ENCODE measurements at regions not wholly inside any gene's neighbourhood (a gene's known extent, or its start where the extent isn't known, plus 50 kb on each side); places are given as distances from the start of the nearest gene placed in this dataset.

- Mint-ChIP-seq H3K27ac (ENCODE audit: unreplicated experiment) (no peak overlapping the region), H3K36me3 (ENCODE audit: insufficient read depth, unreplicated experiment) (no peaks in the 10 kb centered on the region), H3K4me3 (ENCODE audit: unreplicated experiment) (no peak overlapping the region), H3K27me3 (ENCODE audit: insufficient read depth, unreplicated experiment) (peaks cover 9% of the 10 kb centered on the region), H3K4me1 (ENCODE audit: low read depth, unreplicated experiment) (no peaks in the 10 kb centered on the region), H3K9me3 (ENCODE audit: unreplicated experiment) (no peaks in the 10 kb centered on the region)
- Histone ChIP-seq H3K9me3 (no peaks in the 10 kb centered on the region), H3K27me3 (replicated peaks; ENCODE audit: control insufficient read depth, insufficient read depth, low read length) (no peaks in the 10 kb centered on the region), H3K4me1 (no peaks in the 10 kb centered on the region), H3K4me3 (ENCODE audit: low read depth, low read length) (no peak overlapping the region), H3K36me3 (ENCODE audit: control insufficient read depth, insufficient read depth, low read length) (no peaks in the 10 kb centered on the region)
- intact Hi-C loops (cut with micrococcal nuclease; ENCODE audit: unreplicated experiment), result no loop called here
- CTCF ChIA-PET, result no interaction called here
- BruUV-seq (replicated peaks), result no TSS peak
- DNase-seq, result no peak
- POLR2A ChIA-PET, result no interaction called here
- no peak for TF ChIP-seq CTCF (IDR thresholded peaks at IDR 0.05; ENCODE audit: insufficient read depth in 1 of 2, low read depth in 1 of 2, low read length in 1 of 2, severe bottlenecking in 1 of 2, unreplicated experiment in 1 of 2)
Observed at GRCh38 chrX:22366906-22367305, 94.2 kb downstream of the CBLL2 start.

- CTCF ChIA-PET, result no interaction called here
- H3K36me3 ChIP-seq (ENCODE audit: control insufficient read depth, insufficient read depth, low read length), result no peaks in the 10 kb centered on the region
- H3K4me3 Mint-ChIP-seq (ENCODE audit: unreplicated experiment), result no peak overlapping the region
- no peak overlapping the region for H3K4me3 ChIP-seq (ENCODE audit: low read depth, low read length)
- no TSS peak for BruUV-seq (replicated peaks)
- no peaks in the 10 kb centered on the region for H3K4me1 Mint-ChIP-seq (ENCODE audit: low read depth, unreplicated experiment)
- no peaks in the 10 kb centered on the region for H3K9me3 ChIP-seq
- DNase-seq, result no peak
- no peaks in the 10 kb centered on the region for H3K4me1 ChIP-seq
- intact Hi-C loops (cut with micrococcal nuclease; ENCODE audit: unreplicated experiment), result no loop called here
- H3K27me3 ChIP-seq (replicated peaks; ENCODE audit: control insufficient read depth, insufficient read depth, low read length), result no peaks in the 10 kb centered on the region
- no peak overlapping the region for H3K27ac Mint-ChIP-seq (ENCODE audit: unreplicated experiment)
- TF ChIP-seq CTCF (IDR thresholded peaks at IDR 0.05; ENCODE audit: insufficient read depth in 1 of 2, low read depth in 1 of 2, low read length in 1 of 2, severe bottlenecking in 1 of 2, unreplicated experiment in 1 of 2), result no peak
- H3K9me3 Mint-ChIP-seq (ENCODE audit: unreplicated experiment), result no peaks in the 10 kb centered on the region
- no peaks in the 10 kb centered on the region for H3K36me3 Mint-ChIP-seq (ENCODE audit: insufficient read depth, unreplicated experiment)
- peaks cover 6% of the 10 kb centered on the region for H3K27me3 Mint-ChIP-seq (ENCODE audit: insufficient read depth, unreplicated experiment)
- POLR2A ChIA-PET, result no interaction called here
Observed at GRCh38 chrX:22373094-22373493, 100.4 kb downstream of the CBLL2 start.

GRCh38 chrX:22373766-22374165 is 101.1 kb downstream of the CBLL2 start:
- POLR2A ChIA-PET, result no interaction called here
- Histone ChIP-seq H3K9me3 (no peaks in the 10 kb centered on the region), H3K36me3 (ENCODE audit: control insufficient read depth, insufficient read depth, low read length) (no peaks in the 10 kb centered on the region), H3K4me1 (no peaks in the 10 kb centered on the region), H3K4me3 (ENCODE audit: low read depth, low read length) (no peak overlapping the region), H3K27me3 (replicated peaks; ENCODE audit: control insufficient read depth, insufficient read depth, low read length) (no peaks in the 10 kb centered on the region)
- CTCF ChIA-PET, result no interaction called here
- Mint-ChIP-seq H3K27me3 (ENCODE audit: insufficient read depth, unreplicated experiment) (peaks cover under 1% of the 10 kb centered on the region), H3K9me3 (ENCODE audit: unreplicated experiment) (no peaks in the 10 kb centered on the region), H3K27ac (ENCODE audit: unreplicated experiment) (no peak overlapping the region), H3K4me1 (ENCODE audit: low read depth, unreplicated experiment) (no peaks in the 10 kb centered on the region), H3K36me3 (ENCODE audit: insufficient read depth, unreplicated experiment) (no peaks in the 10 kb centered on the region), H3K4me3 (ENCODE audit: unreplicated experiment) (no peak overlapping the region)
- DNase-seq, result no peak
- no peak for TF ChIP-seq CTCF (IDR thresholded peaks at IDR 0.05; ENCODE audit: insufficient read depth in 1 of 2, low read depth in 1 of 2, low read length in 1 of 2, severe bottlenecking in 1 of 2, unreplicated experiment in 1 of 2)
- intact Hi-C loops (cut with micrococcal nuclease; ENCODE audit: unreplicated experiment), result no loop called here
- BruUV-seq (replicated peaks), result no TSS peak

All from Caco-2 (cell line).